Kasumi-1 (cell line): ENCODE measurements at regions not wholly inside any gene's neighbourhood (a gene's known extent, or its start where the extent isn't known, plus 50 kb on each side); places are given as distances from the start of the nearest gene placed in this dataset.
"Not testable (repeated sequence)": the region's sequence is repeated elsewhere in the genome, so short reads cannot be mapped to it uniquely, and the experiment has no call there.

Source experiments
- DNase-seq, 2 experiments: peaks; one replicate each; lab custom pipeline; 2025; lab: John Stamatoyannopoulos, UW

DNA sequence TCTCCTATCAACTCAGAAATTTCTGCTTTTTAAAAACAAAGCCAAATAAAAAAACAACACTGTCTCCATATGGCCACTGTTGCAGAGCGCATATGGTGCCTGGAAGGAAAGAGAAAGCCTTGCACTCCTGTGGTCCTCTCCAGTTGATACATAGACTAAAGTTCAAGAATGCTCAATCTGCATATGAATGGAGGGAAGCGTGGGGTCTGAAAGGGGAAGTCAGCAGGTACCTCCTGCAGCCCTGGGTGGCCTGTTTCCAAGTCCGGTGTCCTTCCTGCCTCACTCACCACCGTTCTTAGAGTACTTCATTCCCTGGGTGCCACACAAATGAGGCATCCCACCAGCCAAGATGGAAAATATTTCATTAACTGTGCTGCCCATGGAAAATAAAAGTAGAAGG is 138.3 kb upstream of the PALS2 start:
- peak; percentile 23 to 28 for DNase-seq

DNA sequence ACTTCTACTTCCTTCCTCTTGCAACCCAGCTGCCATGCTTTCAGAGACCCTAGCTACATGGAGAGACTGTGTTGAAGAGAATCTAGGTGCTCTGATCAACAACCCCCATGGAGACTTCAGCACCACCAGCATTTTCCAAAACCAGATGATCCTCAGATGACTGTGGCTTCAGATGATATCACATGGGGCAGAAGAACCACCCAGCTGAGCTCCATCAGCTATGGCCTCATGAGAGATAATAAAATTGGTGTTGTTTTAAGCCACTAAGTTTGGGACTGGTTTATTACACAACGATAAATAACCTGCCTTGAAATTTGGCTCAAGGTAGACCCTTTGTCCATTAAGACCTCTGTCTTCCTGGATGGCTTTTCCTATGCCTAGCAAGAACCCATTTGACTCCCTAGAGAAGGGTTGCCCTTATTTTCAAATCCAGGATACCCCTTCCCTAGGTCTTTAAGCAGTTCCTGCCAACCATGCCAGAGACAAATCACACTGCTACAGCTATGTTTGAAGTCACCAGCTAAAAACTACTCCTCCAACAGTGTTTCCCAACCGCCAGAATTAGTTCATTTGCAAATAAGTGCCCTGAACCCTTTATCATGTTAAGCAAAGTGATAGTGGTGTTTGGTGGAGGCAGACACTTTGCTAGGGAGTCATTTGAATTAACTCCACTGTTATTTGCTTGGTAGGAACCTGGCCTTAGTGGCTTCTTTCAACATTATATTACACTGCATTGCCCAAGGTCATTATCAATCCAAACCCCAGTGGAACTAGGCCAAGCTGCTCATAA is 136.9 kb upstream of the PALS2 start:
- DNase-seq = no peak

DNA sequence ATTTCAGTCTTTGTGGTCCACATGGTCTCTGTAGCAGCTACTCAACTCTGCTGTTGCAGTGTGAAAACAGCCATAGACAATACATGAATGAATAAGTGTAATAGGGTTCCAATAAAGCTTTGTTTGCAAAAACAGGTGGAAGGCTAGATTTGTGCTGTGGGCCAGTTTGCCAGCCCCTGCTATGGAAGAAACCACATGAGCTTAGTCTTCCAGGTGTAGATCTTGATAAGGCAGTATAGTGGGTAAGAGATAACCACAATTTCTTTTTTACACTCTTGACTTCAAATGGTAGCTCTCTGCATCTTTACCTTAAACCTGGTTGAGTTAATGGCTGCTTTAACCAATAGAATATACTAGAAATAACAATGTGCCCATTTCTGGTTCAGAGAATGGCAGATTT is 135.0 kb upstream of the PALS2 start:
- DNase-seq = no peak

DNA sequence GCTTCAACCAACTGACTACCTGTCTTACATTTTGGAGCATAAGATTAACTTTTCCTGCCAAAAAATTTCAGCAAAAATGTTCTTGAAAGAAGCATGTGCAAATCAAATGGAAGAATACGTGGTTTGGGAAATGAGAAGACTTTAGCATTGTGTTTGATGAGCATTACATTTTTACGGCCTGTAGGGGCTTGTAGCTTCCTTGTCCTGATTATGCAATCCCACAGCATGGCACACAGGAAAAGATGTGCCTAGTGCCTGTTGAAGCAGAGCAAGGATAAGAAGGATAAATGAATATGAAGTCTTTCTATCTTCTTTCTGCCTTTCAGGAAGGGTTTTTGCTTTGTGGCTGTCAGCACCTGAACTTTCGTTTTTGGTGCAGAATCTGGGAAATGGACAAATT is 134.1 kb upstream of the PALS2 start:
- peak; percentile 9 to 41 for DNase-seq

DNA sequence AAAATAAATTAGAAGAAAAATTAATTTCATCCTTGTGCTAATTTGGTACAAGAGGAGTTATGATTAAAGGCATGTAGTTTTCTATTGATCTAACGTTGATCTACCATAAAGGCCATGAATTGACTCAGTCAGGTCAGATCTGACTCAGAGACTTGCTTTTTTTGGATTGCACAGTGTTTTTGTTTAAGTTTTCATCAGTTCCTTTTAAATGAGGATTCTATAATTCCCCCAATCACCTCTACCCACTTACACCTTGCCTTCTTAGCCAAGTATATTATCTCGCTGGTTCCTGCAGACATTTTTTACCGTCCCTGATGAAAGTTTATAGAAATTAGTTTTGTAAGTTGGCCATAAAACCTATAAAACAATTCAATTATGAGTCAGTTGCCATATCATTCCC is 132.4 kb upstream of the PALS2 start:
- DNase-seq = no peak

DNA sequence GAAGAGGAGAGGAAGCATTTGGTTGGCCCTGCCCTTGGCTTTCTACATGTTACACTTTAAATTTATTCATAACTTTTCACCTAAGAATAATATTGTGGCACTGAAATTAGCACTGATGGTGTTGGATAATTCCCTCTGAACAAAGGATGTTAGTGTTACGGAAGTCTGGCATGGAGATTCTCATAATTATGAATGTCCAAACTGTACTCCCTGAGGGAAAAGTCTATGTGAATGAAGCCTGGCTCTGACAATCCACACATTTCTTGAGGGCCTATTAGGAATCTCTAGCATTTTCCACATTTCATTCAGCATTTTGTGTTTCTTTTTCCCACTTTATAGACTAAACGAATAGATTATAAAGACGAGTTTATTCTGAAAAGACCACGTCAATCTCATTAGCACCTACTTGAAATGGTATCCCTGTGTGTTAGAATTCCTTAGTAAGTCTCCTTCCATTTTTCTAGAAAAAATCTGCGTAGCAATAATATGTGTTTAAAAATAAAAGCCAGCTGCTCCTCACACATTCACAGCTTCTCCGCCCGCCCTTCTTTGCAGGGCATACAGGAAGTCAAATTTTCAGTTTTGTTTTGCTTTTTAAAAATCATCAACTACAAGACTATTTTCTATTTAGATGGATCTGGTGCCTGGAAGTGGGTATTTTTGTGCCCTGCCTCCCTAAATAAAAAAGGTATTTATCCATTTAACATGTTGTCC is 131.8 kb upstream of the PALS2 start:
- no peak for DNase-seq

DNA sequence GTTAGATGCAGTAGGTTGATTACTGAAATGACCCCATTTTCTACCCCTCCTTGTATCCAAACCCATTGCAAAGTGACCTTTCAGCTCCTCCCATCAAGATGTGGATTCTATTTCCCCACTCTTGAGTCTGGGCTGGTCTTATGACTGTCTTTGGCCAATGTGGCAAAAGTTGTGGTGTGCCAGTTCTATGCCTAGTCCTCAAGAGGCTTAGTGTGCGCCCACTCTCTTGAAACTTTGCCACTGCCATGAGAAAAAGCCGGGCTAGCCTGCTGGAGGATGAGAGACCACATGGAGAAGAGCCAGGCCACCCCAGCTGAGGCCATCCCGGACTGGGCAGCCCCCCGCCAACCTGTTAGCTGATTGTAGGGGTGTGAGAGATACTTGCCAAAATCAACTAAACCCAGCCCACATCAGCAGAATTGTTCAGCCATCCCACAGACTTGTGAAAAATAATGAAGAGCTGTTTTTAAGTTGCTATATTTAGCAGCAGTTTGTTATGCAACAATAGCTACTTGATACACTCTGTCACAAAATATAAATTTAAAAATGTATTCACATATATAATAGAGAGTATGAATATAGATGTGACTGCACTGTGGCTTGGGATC is 131.0 kb upstream of the PALS2 start:
- no peak for DNase-seq

DNA sequence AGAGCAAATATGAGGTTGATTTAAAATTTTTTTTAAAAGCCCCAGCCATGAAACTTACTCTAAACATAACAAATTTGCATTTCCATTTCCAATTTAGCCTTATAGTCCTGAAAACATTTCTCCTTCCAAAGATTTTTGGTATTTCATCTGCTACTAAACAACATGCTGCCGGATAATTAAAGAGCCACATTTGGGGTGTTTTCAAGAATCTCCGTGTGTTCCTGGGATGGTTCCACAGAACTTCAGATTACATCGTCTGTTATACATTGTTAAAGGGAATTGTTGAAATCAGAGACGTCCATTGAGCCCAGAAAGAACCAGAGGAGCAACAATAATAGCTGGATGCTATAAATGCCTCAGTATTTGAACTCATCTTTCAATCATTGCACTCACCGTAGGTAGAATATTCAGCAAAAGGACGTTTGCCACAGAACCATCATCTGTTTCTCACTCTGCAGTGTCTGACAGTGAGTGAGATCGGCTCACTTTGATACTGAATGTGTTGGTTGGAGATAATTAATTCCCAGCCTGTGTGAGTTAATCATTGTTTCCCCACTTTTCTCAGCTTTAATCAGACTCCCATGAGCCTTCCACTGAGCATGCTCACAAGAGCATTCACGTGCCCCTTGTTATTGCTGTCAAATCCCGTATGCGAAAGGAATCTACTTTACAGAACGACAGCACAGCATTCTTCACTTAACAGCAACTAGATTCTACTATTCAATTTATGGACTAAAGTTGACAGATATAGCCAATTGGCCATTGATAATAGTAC is 128.4 kb upstream of the PALS2 start:
- DNase-seq = no peak

DNA sequence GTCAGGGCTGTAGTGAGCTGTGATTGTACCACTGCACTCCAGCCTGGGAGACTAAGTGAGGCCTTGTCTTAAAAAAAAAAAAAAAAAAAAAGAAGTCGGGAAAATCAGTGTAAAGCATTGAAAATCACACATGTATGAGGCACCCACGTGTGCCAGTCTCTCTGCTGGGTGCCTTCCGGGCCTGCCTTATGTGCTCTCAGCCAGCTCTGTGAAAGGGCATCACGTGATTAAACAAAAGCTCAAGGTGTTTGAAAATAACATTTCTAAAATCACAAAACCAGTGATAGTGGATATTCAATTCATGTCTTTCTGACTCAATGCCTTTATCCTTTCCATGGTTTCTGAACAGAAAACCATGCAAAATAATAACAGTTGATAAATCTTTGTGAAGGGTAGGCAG is 125.2 kb upstream of the PALS2 start:
- DNase-seq = no peak

DNA sequence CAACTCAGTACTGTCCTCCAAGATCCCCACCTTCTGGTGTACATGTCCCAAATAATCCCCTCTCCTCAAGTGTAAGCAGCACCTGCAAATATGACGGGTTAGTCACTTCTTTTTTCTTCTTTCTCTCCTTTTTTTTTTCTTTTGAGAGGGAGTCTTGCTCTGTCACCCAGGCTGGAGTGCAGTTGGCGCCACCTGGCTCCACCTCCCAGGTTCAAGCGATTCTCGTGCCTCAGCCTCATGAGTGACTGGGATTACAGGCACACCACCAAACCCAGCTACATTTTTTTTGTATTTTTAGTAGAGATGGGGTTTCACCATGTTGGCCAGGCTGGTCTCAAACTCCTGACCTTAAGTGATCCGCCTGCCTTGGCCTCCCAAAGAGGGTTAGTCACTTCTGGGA is 123.8 kb upstream of the PALS2 start:
- DNase-seq = not testable (repeated sequence)

DNA sequence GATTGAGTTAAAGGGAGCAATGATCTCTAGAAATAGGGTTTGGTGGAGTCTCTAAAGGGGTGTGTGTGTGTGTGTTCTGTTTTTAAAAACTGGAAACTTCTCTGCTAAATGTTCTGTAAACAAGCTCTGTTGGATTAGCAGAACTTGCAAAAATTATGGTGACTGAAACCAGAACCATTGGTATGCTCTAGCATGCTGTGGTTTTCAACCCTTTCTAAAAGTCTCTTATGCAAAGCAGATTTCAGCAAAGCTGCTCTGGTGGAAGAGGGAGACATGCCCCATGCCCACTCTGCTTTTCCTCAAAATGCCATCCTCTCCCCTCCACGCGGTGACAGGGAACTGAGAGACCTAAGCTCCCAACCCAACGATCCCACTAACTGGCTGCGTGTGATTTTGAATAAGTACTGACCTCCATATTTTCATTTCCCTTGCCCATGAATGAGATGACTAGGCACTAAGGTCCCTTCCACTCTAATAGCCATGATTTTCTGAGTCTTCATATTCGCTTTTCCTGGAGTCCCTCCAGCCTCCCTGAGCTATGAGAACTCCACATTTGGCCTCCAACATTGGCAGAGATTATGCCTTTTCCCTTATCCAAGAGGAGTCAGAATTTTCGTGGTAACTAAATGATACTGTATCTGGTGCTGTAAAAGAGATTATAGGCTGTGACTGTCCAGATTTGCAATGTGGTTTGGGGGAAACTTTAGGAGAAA is 117.3 kb upstream of the PALS2 start:
- DNase-seq = no peak

DNA sequence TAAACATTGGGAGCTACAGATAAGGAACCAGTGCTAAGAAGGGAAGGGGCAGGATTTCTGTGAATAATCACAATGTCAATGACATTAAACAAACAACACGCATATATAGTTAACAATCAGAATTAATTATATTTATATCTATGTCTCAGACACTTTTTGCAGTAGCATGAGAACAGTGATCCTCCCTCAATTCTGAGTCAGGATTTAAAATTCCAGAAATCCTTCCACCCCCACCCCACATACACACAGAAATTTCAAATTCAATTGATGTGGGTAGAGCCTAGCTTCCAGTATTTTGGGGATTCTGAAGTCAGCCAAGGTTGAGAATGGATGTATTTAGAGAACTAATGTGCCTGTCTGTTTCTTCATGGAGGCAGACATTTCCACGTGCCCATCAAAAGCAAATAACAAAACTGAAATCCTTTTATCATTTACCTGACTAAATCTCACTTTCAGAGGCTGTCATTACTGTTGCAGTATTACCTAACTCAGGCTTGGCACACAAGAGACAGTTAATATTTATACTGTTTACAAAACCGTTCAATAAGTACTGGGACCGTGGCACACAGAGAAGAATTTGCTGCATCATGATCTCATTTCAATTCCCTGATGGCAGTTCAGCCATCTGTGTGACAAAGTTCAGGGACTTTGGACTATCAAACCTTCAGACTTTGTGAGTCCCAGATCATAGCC is 116.6 kb upstream of the PALS2 start:
- DNase-seq = no peak

DNA sequence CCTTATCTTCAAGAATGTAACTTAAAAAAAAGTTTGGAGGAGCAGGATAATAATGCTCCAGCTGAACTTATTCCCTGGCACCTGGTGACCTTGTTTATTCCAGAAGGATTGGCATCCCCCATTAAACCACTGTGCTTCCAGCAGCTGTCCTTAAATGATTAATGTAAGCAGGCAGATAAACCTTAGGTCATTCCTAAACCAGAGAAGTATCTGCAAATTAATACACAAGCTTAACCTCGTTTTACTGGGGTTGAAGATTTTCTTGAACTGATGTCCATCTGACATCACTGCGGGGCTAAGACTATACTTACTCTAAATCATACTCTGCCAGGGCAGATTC is 116.1 kb upstream of the PALS2 start:
- DNase-seq = no peak

DNA sequence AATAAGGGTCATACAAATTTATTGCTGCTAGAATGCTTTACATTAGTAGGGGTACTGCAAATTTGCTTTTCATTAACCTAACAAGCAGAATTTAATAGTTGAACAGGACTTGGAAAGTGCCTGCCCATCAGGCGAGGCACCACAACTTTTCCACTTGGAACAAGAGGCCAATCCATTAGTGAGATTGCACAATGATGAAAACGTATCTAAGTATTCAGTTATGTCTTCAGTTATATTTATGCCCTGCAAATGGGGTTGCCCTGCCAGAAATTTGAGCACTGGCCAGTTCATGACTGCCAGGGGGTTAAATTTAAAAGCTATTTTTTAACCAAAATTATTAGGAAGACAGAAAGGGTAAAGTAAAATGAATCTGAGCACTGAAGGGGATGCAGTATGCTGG is 111.1 kb upstream of the PALS2 start:
- no peak for DNase-seq

DNA sequence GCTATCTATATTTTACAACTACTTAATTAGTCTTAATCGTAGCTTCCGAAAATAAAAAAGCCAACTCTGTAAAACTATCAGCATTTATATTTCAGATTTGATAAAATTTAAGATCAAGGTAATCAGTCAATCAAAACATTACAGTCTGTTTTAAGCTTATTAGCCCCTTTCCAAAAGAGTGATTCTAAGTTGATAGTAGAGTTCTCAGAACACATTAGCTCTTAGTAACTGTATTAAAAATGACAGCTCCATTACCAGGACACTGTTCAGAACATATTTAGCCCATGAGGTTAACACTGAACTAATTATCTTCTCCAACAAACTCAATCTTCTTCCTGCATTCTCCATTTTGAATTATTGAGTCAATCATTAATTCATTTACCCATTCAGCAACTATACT is 110.3 kb upstream of the PALS2 start:
- no peak for DNase-seq

DNA sequence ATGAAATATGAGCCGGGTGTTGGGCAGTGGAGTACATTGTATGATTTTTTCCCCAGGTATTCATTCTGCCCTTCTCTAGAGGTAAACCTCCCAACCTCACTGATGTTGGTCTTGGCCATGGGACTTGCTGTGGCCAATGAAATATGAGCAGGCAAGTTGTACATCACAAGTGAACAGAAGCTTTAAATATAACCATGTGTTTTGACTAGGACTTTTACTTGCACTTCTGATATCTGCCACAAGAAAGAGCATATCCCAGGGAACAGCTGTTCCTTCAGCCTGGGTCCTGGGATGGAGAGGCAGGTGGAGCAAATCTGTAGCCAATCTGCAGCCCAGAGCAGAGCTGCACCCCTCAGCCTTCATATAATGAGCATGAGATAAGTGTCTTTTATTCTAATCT is 109.8 kb upstream of the PALS2 start:
- DNase-seq = no peak

DNA sequence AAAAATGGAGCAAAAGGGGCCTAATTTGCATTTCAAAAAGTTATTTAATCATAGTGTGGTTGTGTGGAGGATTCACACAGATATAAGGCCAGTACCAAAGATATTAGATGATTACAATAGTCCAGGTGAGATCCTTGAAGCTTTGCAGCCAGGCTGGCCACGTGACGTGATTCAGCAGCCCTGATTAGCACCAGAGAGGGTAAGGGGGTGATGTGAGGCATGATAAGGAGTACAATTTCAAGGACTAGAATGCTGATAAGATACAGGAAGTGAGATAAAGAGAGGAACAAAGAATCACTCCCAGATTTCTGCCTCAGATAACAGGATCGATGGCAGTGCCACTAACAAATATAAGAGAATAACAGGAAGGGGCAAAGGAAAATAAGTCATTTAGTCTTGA is 108.4 kb upstream of the PALS2 start:
- DNase-seq = no peak

DNA sequence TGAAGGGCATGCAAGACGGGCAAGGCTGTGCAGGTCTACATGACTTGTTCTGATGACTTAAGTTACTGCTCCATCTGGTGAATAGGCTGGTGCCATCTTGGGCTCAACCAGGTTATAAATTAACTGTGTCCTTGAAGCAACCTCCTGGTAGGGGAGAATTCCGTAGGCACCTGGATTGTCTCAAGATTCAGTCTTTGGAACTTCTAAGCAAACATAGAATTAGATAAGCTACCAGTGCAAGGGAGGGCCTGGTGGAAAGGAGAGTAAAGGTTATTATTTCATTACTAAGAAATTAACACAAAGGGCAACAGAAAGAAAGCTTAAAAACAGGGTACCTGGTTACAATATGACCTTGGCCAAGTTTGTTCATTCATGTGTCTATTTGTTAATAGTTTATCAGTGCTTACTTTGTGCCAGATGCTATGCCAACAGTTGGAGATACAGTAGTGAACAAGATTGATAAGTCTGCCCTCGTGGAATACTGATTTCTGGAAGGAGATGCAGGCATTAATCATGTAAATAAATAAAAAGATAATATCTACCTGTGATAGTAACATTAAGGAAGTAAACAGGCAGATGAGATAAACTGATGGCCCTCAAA is 107.0 kb upstream of the PALS2 start:
- DNase-seq = no peak

DNA sequence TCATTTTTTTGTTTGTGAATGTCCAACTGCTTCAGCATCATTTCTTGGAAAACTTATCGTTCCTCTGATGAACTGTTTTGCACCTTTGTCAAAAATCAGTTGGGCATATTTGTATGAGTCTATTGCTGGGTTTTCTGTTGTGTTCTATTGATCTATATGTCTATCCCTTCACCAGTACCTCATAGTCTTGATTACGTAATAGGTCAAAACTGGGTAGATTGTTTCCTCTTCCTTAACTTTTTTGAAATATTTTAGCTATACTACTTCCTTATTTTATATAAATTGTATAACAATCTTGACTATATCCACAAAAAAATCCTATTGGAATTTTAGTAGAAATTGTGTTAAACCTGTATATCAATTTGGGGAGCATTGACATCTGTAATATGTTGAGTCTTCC is 104.1 kb upstream of the PALS2 start:
- no peak for DNase-seq

DNA sequence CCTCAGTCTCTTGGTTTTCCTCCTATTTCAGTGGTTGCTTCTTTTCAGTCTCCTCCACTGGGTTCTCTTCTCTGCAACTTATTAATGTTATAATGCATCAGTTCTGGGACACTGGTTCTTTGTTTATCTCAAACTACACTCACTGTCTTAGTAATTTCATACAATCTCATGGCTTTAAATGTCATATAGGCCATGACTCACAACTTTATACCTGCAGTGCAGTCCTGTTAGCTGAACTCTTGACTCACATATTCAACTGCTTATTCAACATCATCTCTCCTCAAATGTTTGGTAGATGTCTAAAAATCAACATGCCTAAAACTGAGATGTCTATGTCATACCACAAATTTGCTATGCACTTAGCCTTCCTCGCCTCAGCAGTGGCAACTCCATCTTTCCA is 101.2 kb upstream of the PALS2 start:
- no peak for DNase-seq
